GM23248 (cell line): ENCODE measurements at regions not wholly inside any gene's neighbourhood (a gene's known extent, or its start where the extent isn't known, plus 50 kb on each side); places are given as distances from the start of the nearest gene placed in this dataset.

Source experiments
- EZH2 ChIP-seq: fragments of 200-600 bp; sonication (generic); IDR thresholded peaks from 2 replicates; pipeline ENCODE4 v1.6.1; 2018; ENCODE audit warnings: antibody characterized with exemption, mild to moderate bottlenecking; ENCODE audit not compliant: insufficient read depth, poor library complexity, severe bottlenecking
- EZH2phosphoT487 ChIP-seq: fragments of 200-600 bp; sonication (generic); IDR thresholded peaks from 2 replicates; pipeline ENCODE4 v1.6.1; 2018; ENCODE audit warnings: antibody characterized with exemption, moderate library complexity, mild to moderate bottlenecking, low read depth; ENCODE audit not compliant: insufficient read depth

GRCh38 chr9:89871871-89872331 lies 267.1 kb downstream of the GADD45G start:
- TF ChIP-seq EZH2 (no peak), EZH2phosphoT487 (no peak)
